GM12878 (cell line): ENCODE measurements at regions not wholly inside any gene's neighbourhood (a gene's known extent, or its start where the extent isn't known, plus 50 kb on each side); places are given as distances from the start of the nearest gene placed in this dataset.

ENCODE experiments used
- ATAC-seq: fragments of 200-7000 bp; cut with Tn5 transposase; 3 replicates; pipeline ENCODE4 v1.9.1; 2020; ENCODE audit warnings: mild to moderate bottlenecking, moderate library complexity
- BruUV-seq: library from RNA; stranded (reverse); fragments of 400-500 nt; replicated peaks from 2 replicates; lab custom pipeline; 2021; lab: Mats Ljungman, UMichigan
- CTCF ChIA-PET: fragments of 300-600 bp; sonication (Branson Sonifier 250); formaldehyde crosslinking; extraction: SDS; loops from one replicate; lab custom pipeline; 2021; ENCODE audit warnings: inconsistent platforms; lab: Yijun Ruan, JAX
- POLR2A ChIA-PET: fragments of 350-600 bp; formaldehyde crosslinking; extraction: SDS; loops from one replicate; lab custom pipeline; 2021; ENCODE audit warnings: inconsistent platforms; lab: Charles Lee
- RAD21 ChIA-PET: fragments of 300-600 bp; sonication (Branson Sonifier 250); formaldehyde crosslinking; loops from one replicate; lab custom pipeline; 2023; ENCODE audit warnings: antibody characterized with exemption; ENCODE audit not compliant: unreplicated experiment; lab: Charles Lee
- SMC1A ChIA-PET: fragments of 300-600 bp; sonication (Branson Sonifier 250); formaldehyde crosslinking; loops from one replicate; lab custom pipeline; 2023; ENCODE audit not compliant: unreplicated experiment, uncharacterized antibody; lab: Charles Lee
- DNase-seq: peaks from one replicate; pipeline ENCODE4 v3.0.0-alpha.2; 2011; ENCODE audit warnings: low read depth, low spot score
- FAIRE-seq: peaks from 3 replicates; lab custom pipeline; 2011; peaks lifted over from hg19 to GRCh38; lab: Jason Lieb, UNC
- H2AFZ ChIP-seq: 2 replicates; pipeline ENCODE4 v1.6.0; 2011; ENCODE audit warnings: low read depth, low read length, control low read depth; ENCODE audit not compliant: control insufficient read depth
- H3K27ac ChIP-seq: 2 replicates; pipeline ENCODE4 v1.5.1; 2011; ENCODE audit warnings: control low read depth; ENCODE audit not compliant: control insufficient read depth, insufficient read depth
- H3K27me3 ChIP-seq, 2 experiments: replicated peaks in 1 of 2; 2 replicates each; pipeline versions ENCODE4 v1.6.0 to v1.6.1; 2011; ENCODE audit warnings: low read length in 1 of 2; ENCODE audit not compliant: control insufficient read depth in 2 of 2, insufficient read depth in 2 of 2
- H3K36me3 ChIP-seq, 2 experiments: 2 replicates each; pipeline ENCODE4 v1.5.1; 2011; ENCODE audit warnings: low read length in 1 of 2; ENCODE audit not compliant: control insufficient read depth in 2 of 2, insufficient read depth in 2 of 2
- H3K4me1 ChIP-seq: 2 replicates; pipeline ENCODE4 v1.6.1; 2011; ENCODE audit warnings: mild to moderate bottlenecking, low read length, moderate library complexity, mixed read lengths; ENCODE audit not compliant: control insufficient read depth, insufficient read depth
- H3K4me2 ChIP-seq: 2 replicates; pipeline ENCODE4 v1.6.0; 2011; ENCODE audit warnings: control low read depth; ENCODE audit not compliant: control insufficient read depth, insufficient read depth
- H3K4me3 ChIP-seq: fragments of 200-600 bp; sonication (generic); 2 replicates; pipeline ENCODE4 v1.5.1; 2016
- H3K79me2 ChIP-seq: 2 replicates; pipeline ENCODE4 v1.6.0; 2011; ENCODE audit warnings: low read length; ENCODE audit not compliant: control insufficient read depth, insufficient read depth
- H3K9ac ChIP-seq: 2 replicates; pipeline ENCODE4 v1.8.0; 2011; ENCODE audit warnings: low read length, control low read depth, mixed read lengths; ENCODE audit not compliant: control insufficient read depth, insufficient read depth
- H3K9me3 ChIP-seq: replicated peaks from 3 replicates; pipeline ENCODE4 v1.5.1; 2011; ENCODE audit warnings: mild to moderate bottlenecking, low read length; ENCODE audit not compliant: control insufficient read depth, insufficient read depth
- H4K20me1 ChIP-seq: 2 replicates; pipeline ENCODE4 v1.6.0; 2011; ENCODE audit not compliant: control insufficient read depth, insufficient read depth
- CHD4 ChIP-seq: fragments of 200-600 bp; sonication (generic); IDR thresholded peaks from 2 replicates; pipeline ENCODE4 v1.6.1; 2016; ENCODE audit warnings: mild to moderate bottlenecking
- FOS ChIP-seq: IDR thresholded peaks from 3 replicates; pipeline ENCODE4 v1.6.1; 2011; ENCODE audit warnings: borderline replicate concordance; ENCODE audit not compliant: insufficient read length; ENCODE audit errors: extremely low read depth
- FOXK2 ChIP-seq: fragments of 450-650 bp; IDR thresholded peaks from 2 replicates; pipeline ENCODE4 v1.6.1; 2017; ENCODE audit warnings: mild to moderate bottlenecking, moderate library complexity
- GABPA ChIP-seq: IDR thresholded peaks from 2 replicates; pipeline ENCODE4 v1.6.1; 2014; ENCODE audit warnings: antibody characterized with exemption, low read depth, mild to moderate bottlenecking, inconsistent platforms
- HDAC2 ChIP-seq: fragments of 200-600 bp; sonication (generic); IDR thresholded peaks from 2 replicates; pipeline ENCODE4 v1.6.1; 2017
- IKZF2 ChIP-seq, 2 experiments: fragments of 450-650 bp; IDR thresholded peaks; 2 replicates each; pipeline ENCODE4 v1.6.1; 2017; ENCODE audit warnings: mild to moderate bottlenecking in 2 of 2, moderate library complexity in 2 of 2
- MTA3 ChIP-seq: IDR thresholded peaks from 2 replicates; pipeline ENCODE4 v1.6.1; 2012; ENCODE audit warnings: low read length, inconsistent platforms, borderline replicate concordance
- MYB ChIP-seq: fragments of 150-350 bp; IDR thresholded peaks from 2 replicates; pipeline ENCODE4 v1.6.1; 2014; ENCODE audit warnings: mild to moderate bottlenecking, low read depth, low read length, borderline replicate concordance
- NR2F1 ChIP-seq: fragments of 450-650 bp; conservative IDR thresholded peaks from 2 replicates; pipeline ENCODE4 v1.6.1; 2017; ENCODE audit warnings: mild to moderate bottlenecking
- SIX5 ChIP-seq: IDR thresholded peaks from 2 replicates; pipeline ENCODE4 v1.6.1; 2011; ENCODE audit warnings: mild to moderate bottlenecking, low read depth, low read length, moderate library complexity; ENCODE audit not compliant: severe bottlenecking
- STAT1 ChIP-seq: fragments of 450-650 bp; conservative IDR thresholded peaks from 2 replicates; pipeline ENCODE4 v1.6.1; 2014; ENCODE audit warnings: antibody characterized with exemption, mild to moderate bottlenecking
- WGBS: methylation state at CpG from one replicate; pipeline ENCODE4 v1.1.6; 2016; ENCODE audit warnings: low lambda C conversion rate; ENCODE audit not compliant: insufficient replicate concordance, insufficient coverage; ENCODE audit errors: missing lambda C conversion rate; 5-methylcytosine and 5-hydroxymethylcytosine counted together
- in situ Hi-C: fragments of 300-500 bp; cut with MboI; formaldehyde crosslinking; loops from 9 replicates; pipeline ENCODE4 v1.14.3; 2018; ENCODE audit warnings: mixed read lengths
- intact Hi-C: fragments of 100-400 bp; cut with micrococcal nuclease; formaldehyde crosslinking; loops from one replicate; pipeline ENCODE4 v1.14.2; 2022; ENCODE audit not compliant: unreplicated experiment
- TF ChIP-seq, protein P1 (sequence below): IDR thresholded peaks from 2 replicates; pipeline ENCODE4 v1.6.1; 2012; ENCODE audit warnings: mild to moderate bottlenecking, low read depth, low read length

DNA sequence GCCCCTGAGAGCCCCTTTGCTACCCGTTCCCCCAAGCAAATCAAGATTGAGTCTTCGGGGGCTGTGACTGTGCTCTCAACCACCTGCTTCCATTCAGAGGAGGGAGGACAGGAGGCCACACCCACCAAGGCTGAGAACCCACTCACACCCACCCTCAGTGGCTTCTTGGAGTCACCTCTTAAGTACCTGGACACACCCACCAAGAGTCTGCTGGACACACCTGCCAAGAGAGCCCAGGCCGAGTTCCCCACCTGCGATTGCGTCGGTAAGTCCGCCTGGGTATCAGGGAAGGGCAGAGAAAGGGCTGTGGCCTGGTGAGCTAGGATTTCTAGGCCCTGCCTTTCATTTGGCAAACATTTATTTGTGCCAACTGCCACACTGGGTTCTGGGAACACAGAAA lies 63.4 kb downstream of the TET3 start:
- DNase-seq (no peak), ATAC-seq (no peak), FAIRE-seq (no peak)
- Histone ChIP-seq H3K4me2 (no peak overlapping the region), H3K4me1 (peaks cover 15% of the 10 kb centered on the region), H3K9ac (no peak overlapping the region), H3K27me3 (no peaks in the 10 kb centered on the region), H3K36me3 (peaks cover 20 to 33% of the 10 kb centered on the region in 2 experiments; a peak in 3 of 4 replicates), H4K20me1 (0 out of 2 replicates have a peak, but pooled peaks cover 2% of the 10 kb centered on the region), H3K79me2 (peaks cover 57% of the 10 kb centered on the region), H3K4me3 (no peak overlapping the region), H2AFZ (no peak overlapping the region), H3K9me3 (no peaks in the 10 kb centered on the region), H3K27ac (no peak overlapping the region)
- TF ChIP-seq CHD4 (no peak), SIX5 (no peak), MTA3 (no peak), GABPA (no peak), IKZF2 (IDR thresholded peaks at IDR 0.05) (no peak), FOXK2 (no peak)
- ChIA-PET RAD21 (no interaction called here), SMC1A (interaction anchor here (0.6 to 1.4 kb wide), 2 partner anchors 9 to 12 kb away, joined by 3 read pairs; no protein-coding TSS in a partner anchor), POLR2A (interaction anchor here (0.6 kb wide), 1 partner anchor 59 kb away, joined by 3 read pairs; no protein-coding TSS in a partner anchor), CTCF (interaction anchor here (0.6 to 1.6 kb wide), 5 partner anchors 9 to 77 kb away, joined by 3 to 6 read pairs (median 3); no protein-coding TSS in a partner anchor)
- WGBS: 98% methylated on average over 7 of the region's 7 CpGs
- intact Hi-C loops (no loop called here), in situ Hi-C loops (no loop called here)
- no TSS peak for BruUV-seq

- no peak for DNase-seq
- Histone ChIP-seq H3K79me2 (peaks cover 57% of the 10 kb centered on the region), H3K27ac (no peak overlapping the region), H3K4me2 (no peak overlapping the region), H3K9me3 (no peaks in the 10 kb centered on the region), H3K4me3 (no peak overlapping the region), H4K20me1 (0 out of 2 replicates have a peak, but pooled peaks cover 2% of the 10 kb centered on the region), H3K27me3 (no peaks in the 10 kb centered on the region), H3K4me1 (peaks cover 19% of the 10 kb centered on the region)
- ChIA-PET RAD21 (no interaction called here), CTCF (interaction anchor here (0.7 to 1.6 kb wide), 3 partner anchors 9 to 15 kb away, joined by 3 to 6 read pairs (median 3); no protein-coding TSS in a partner anchor), POLR2A (interaction anchor here (0.6 kb wide), 1 partner anchor 60 kb away, joined by 3 read pairs; no protein-coding TSS in a partner anchor)
- intact Hi-C loops (no loop called here), in situ Hi-C loops (no loop called here)
- no TSS peak for BruUV-seq
- ATAC-seq: no peak
- TF ChIP-seq FOS (no peak), MYB (no peak), NR2F1 (no peak), HDAC2 (no peak), STAT1 (no peak)
- TF ChIP-seq, protein P1, sequence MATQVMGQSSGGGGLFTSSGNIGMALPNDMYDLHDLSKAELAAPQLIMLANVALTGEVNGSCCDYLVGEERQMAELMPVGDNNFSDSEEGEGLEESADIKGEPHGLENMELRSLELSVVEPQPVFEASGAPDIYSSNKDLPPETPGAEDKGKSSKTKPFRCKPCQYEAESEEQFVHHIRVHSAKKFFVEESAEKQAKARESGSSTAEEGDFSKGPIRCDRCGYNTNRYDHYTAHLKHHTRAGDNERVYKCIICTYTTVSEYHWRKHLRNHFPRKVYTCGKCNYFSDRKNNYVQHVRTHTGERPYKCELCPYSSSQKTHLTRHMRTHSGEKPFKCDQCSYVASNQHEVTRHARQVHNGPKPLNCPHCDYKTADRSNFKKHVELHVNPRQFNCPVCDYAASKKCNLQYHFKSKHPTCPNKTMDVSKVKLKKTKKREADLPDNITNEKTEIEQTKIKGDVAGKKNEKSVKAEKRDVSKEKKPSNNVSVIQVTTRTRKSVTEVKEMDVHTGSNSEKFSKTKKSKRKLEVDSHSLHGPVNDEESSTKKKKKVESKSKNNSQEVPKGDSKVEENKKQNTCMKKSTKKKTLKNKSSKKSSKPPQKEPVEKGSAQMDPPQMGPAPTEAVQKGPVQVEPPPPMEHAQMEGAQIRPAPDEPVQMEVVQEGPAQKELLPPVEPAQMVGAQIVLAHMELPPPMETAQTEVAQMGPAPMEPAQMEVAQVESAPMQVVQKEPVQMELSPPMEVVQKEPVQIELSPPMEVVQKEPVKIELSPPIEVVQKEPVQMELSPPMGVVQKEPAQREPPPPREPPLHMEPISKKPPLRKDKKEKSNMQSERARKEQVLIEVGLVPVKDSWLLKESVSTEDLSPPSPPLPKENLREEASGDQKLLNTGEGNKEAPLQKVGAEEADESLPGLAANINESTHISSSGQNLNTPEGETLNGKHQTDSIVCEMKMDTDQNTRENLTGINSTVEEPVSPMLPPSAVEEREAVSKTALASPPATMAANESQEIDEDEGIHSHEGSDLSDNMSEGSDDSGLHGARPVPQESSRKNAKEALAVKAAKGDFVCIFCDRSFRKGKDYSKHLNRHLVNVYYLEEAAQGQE: no peak
- TF ChIP-seq, all 136 proteins: peak for 0
- 90% methylated on average over 9 of the region's 9 CpGs for WGBS
- Histone ChIP-seq H2AFZ (no peak overlapping the region), H3K36me3 (peaks cover 22 to 31% of the 10 kb centered on the region in 2 experiments; a peak in 3 of 4 replicates), H3K9ac (no peak overlapping the region)
- SMC1A ChIA-PET: interaction anchor here (0.6 to 1.2 kb wide), 3 partner anchors 10 to 229 kb away, joined by 3 to 4 read pairs (median 3); no protein-coding TSS in a partner anchor
- no peak for FAIRE-seq
Observed at GRCh38 chr2:74048843-74049519, 64.3 kb downstream of the TET3 start.
